Brain pericyte (primary cell): ENCODE measurements at regions not wholly inside any gene's neighbourhood (a gene's known extent, or its start where the extent isn't known, plus 50 kb on each side); places are given as distances from the start of the nearest gene placed in this dataset.
"Not testable (repeated sequence)": the region's sequence is repeated elsewhere in the genome, so short reads cannot be mapped to it uniquely, and the experiment has no call there.

ENCODE experiments used
- DNase-seq: peaks from one replicate; pipeline ENCODE4 v3.0.0-alpha.2; 2012; ENCODE audit warnings: low read depth, low spot score

- no peak for DNase-seq
These were observed 226.5 kb downstream of the DKK1 start for GRCh38 chr10:52540479-52540984.

GRCh38 chr10:52541006-52541473 lies 227.0 kb downstream of the DKK1 start:
- DNase-seq = no peak

- no peak for DNase-seq
These were observed 228.8 kb downstream of the DKK1 start for GRCh38 chr10:52542906-52543305.

GRCh38 chr10:52551046-52551445 lies 221.5 kb downstream of the MBL2 start:
- DNase-seq = no peak

GRCh38 chr10:52558090-52558489 lies 214.5 kb downstream of the MBL2 start:
- DNase-seq = no peak

GRCh38 chr10:52561322-52561721 lies 211.3 kb downstream of the MBL2 start:
- DNase-seq = no peak

- no peak for DNase-seq
These were observed 209.2 kb downstream of the MBL2 start for GRCh38 chr10:52563360-52563759.

- DNase-seq = peak; percentile 27
These were observed 205.9 kb downstream of the MBL2 start for GRCh38 chr10:52566471-52567246.

GRCh38 chr10:52567247-52567580 lies 205.4 kb downstream of the MBL2 start:
- no peak for DNase-seq

- DNase-seq = no peak
These were observed 204.3 kb downstream of the MBL2 start for GRCh38 chr10:52568309-52568708.

GRCh38 chr10:52570490-52570889 lies 202.1 kb downstream of the MBL2 start:
- DNase-seq = no peak

- DNase-seq = no peak
These were observed 201.6 kb downstream of the MBL2 start for GRCh38 chr10:52571018-52571417.

- DNase-seq = no peak
These were observed 200.9 kb downstream of the MBL2 start for GRCh38 chr10:52571516-52572182.

- no peak for DNase-seq
These were observed 199.2 kb downstream of the MBL2 start for GRCh38 chr10:52573347-52573746.

- DNase-seq = no peak
These were observed 197.9 kb downstream of the MBL2 start for GRCh38 chr10:52574697-52575096.

- no peak for DNase-seq
These were observed 195.5 kb downstream of the MBL2 start for GRCh38 chr10:52577047-52577446.

GRCh38 chr10:52578871-52579405 lies 193.6 kb downstream of the MBL2 start:
- DNase-seq = no peak

GRCh38 chr10:52581636-52582035 lies 190.9 kb downstream of the MBL2 start:
- DNase-seq = not testable (repeated sequence)

GRCh38 chr10:52583336-52583735 lies 189.2 kb downstream of the MBL2 start:
- DNase-seq = no peak

- DNase-seq = no peak
These were observed 185.9 kb downstream of the MBL2 start for GRCh38 chr10:52586710-52587109.

- no peak for DNase-seq
These were observed 175.3 kb downstream of the MBL2 start for GRCh38 chr10:52597189-52597863.

GRCh38 chr10:52598936-52599335 lies 173.6 kb downstream of the MBL2 start:
- DNase-seq = no peak
